ENCODE measurements at regions not wholly inside any gene's neighbourhood (a gene's known extent, or its start where the extent isn't known, plus 50 kb on each side); places are given as distances from the start of the nearest gene placed in this dataset.

- DNase-seq (ENCODE audit: low read depth) = no peak
- Histone ChIP-seq H3K4me3 (ENCODE audit: low read depth, low read length) (no peak overlapping the region), H3K36me3 (ENCODE audit: control insufficient read depth, insufficient read depth, low read length) (no peaks in the 10 kb centered on the region), H3K27me3 (ENCODE audit: control insufficient read depth, insufficient read depth, low read length) (peaks cover 11% of the 10 kb centered on the region)
- no peak for TF ChIP-seq CTCF (IDR thresholded peaks at IDR 0.05; ENCODE audit: insufficient read depth, low read length, poor library complexity, severe bottlenecking)
Measured at GRCh38 chr5:36751886-36752285, 124.7 kb upstream of the NIPBL start.

GRCh38 chr5:36755342-36755741 lies 121.2 kb upstream of the NIPBL start:
- DNase-seq (ENCODE audit: low read depth) = no peak
- no peaks in the 10 kb centered on the region for H3K36me3 ChIP-seq (ENCODE audit: control insufficient read depth, insufficient read depth, low read length)
- TF ChIP-seq CTCF (IDR thresholded peaks at IDR 0.05; ENCODE audit: insufficient read depth, low read length, poor library complexity, severe bottlenecking) = no peak
- no peak overlapping the region for H3K4me3 ChIP-seq (ENCODE audit: low read depth, low read length)
- peaks cover 3% of the 10 kb centered on the region for H3K27me3 ChIP-seq (ENCODE audit: control insufficient read depth, insufficient read depth, low read length)

GRCh38 chr5:36755920-36756488 lies 120.6 kb upstream of the NIPBL start:
- no peak for DNase-seq (ENCODE audit: low read depth)
- H3K27me3 ChIP-seq (ENCODE audit: control insufficient read depth, insufficient read depth, low read length) = peaks cover 3% of the 10 kb centered on the region
- TF ChIP-seq CTCF (IDR thresholded peaks at IDR 0.05; ENCODE audit: insufficient read depth, low read length, poor library complexity, severe bottlenecking) = no peak
- no peaks in the 10 kb centered on the region for H3K36me3 ChIP-seq (ENCODE audit: control insufficient read depth, insufficient read depth, low read length)
- H3K4me3 ChIP-seq (ENCODE audit: low read depth, low read length) = no peak overlapping the region

GRCh38 chr5:36756848-36757247 lies 119.7 kb upstream of the NIPBL start:
- no peak for DNase-seq (ENCODE audit: low read depth)

GRCh38 chr5:36759117-36759516 lies 117.5 kb upstream of the NIPBL start:
- Histone ChIP-seq H3K4me3 (ENCODE audit: low read depth, low read length) (no peak overlapping the region), H3K36me3 (ENCODE audit: control insufficient read depth, insufficient read depth, low read length) (no peaks in the 10 kb centered on the region), H3K27me3 (ENCODE audit: control insufficient read depth, insufficient read depth, low read length) (peaks cover 3% of the 10 kb centered on the region)
- no peak for DNase-seq (ENCODE audit: low read depth)
- TF ChIP-seq CTCF (IDR thresholded peaks at IDR 0.05; ENCODE audit: insufficient read depth, low read length, poor library complexity, severe bottlenecking) = no peak

More at GRCh38 chr5:36756848-36757247, 119.7 kb upstream of the NIPBL start:
- no peak for TF ChIP-seq CTCF (IDR thresholded peaks at IDR 0.05; ENCODE audit: insufficient read depth, low read length, poor library complexity, severe bottlenecking)
- Histone ChIP-seq H3K36me3 (ENCODE audit: control insufficient read depth, insufficient read depth, low read length) (no peaks in the 10 kb centered on the region), H3K27me3 (ENCODE audit: control insufficient read depth, insufficient read depth, low read length) (peaks cover 3% of the 10 kb centered on the region), H3K4me3 (ENCODE audit: low read depth, low read length) (no peak overlapping the region)

- Histone ChIP-seq H3K27me3 (ENCODE audit: control insufficient read depth, insufficient read depth, low read length) (no peaks in the 10 kb centered on the region), H3K4me3 (ENCODE audit: low read depth, low read length) (no peak overlapping the region), H3K36me3 (ENCODE audit: control insufficient read depth, insufficient read depth, low read length) (no peaks in the 10 kb centered on the region)
- TF ChIP-seq CTCF (IDR thresholded peaks at IDR 0.05; ENCODE audit: insufficient read depth, low read length, poor library complexity, severe bottlenecking) = no peak
- DNase-seq (ENCODE audit: low read depth) = no peak
Measured at GRCh38 chr5:36763454-36763853, 113.1 kb upstream of the NIPBL start.

Measured in kidney epithelial cell (primary cell).